NT2/D1 (cell line): ENCODE measurements at regions not wholly inside any gene's neighbourhood (a gene's known extent, or its start where the extent isn't known, plus 50 kb on each side); places are given as distances from the start of the nearest gene placed in this dataset.

ENCODE experiments used
- SUZ12 ChIP-seq: IDR thresholded peaks from 2 replicates; pipeline ENCODE4 v1.6.1; 2011; ENCODE audit not compliant: insufficient read length, insufficient read depth; ENCODE audit errors: extremely low read depth
- YY1 ChIP-seq: IDR thresholded peaks from 2 replicates; pipeline ENCODE4 v1.6.1; 2011; ENCODE audit not compliant: insufficient read length, insufficient read depth
- ZNF274 ChIP-seq: IDR thresholded peaks from 2 replicates; pipeline ENCODE4 v1.6.1; 2011; ENCODE audit warnings: mild to moderate bottlenecking, low read depth, low read length

GRCh38 chr5:53172630-53173029, 63.1 kb upstream of the MOCS2 start:
- TF ChIP-seq YY1 = no peak
- TF ChIP-seq ZNF274 = no peak
- TF ChIP-seq SUZ12 = no peak
